T-cell (primary cell): ENCODE measurements at regions not wholly inside any gene's neighbourhood (a gene's known extent, or its start where the extent isn't known, plus 50 kb on each side); places are given as distances from the start of the nearest gene placed in this dataset.

ENCODE experiments used
- ATAC-seq, 4 experiments: fragments of 200-7000 bp in 3 of 4; fragments of 150-1000 bp in 1 of 4; cut with Tn5 transposase; replicated peaks in 1 of 4; 1 replicate in 3 of 4; 2 replicates in 1 of 4; pipeline ENCODE4 v1.10.0; 2021; ENCODE audit warnings: moderate library complexity in 3 of 4, mild to moderate bottlenecking in 2 of 4, moderate number of reproducible peaks in 1 of 4
- CTCF ChIA-PET, 2 donors: fragments of 300-600 bp; sonication (Branson Sonifier 250); formaldehyde crosslinking; loops; one replicate each; lab custom pipeline; 2022; ENCODE audit warnings: antibody characterized with exemption in 2 of 2; lab: Charles Lee
- POLR2A ChIA-PET, 2 donors: fragments of 300-600 bp; sonication (Branson Sonifier 250); formaldehyde crosslinking; loops; one replicate each; lab custom pipeline; 2022; ENCODE audit warnings: antibody characterized with exemption in 2 of 2; lab: Charles Lee
- DNase-seq, 35 experiments: peaks; one replicate each; pipeline versions ENCODE4 v3.0.0 to v3.0.0-alpha.2; 2013 to 2023
- H3K27ac ChIP-seq: one replicate; pipeline ENCODE4 v1.5.1; 2013; ENCODE audit warnings: low read length
- H3K27me3 ChIP-seq, 2 experiments: replicated peaks in 1 of 2; 1 replicate in 1 of 2; 2 replicates in 1 of 2; pipeline versions ENCODE4 v1.6.1 to v1.7.0; 2013; ENCODE audit warnings: low read length in 1 of 2, mixed read lengths in 1 of 2; ENCODE audit not compliant: control insufficient read depth in 2 of 2, insufficient read depth in 2 of 2; ENCODE audit errors: extremely low read depth in 1 of 2
- H3K36me3 ChIP-seq, 2 donors: 1 replicate in 1 of 2; 2 replicates in 1 of 2; pipeline versions ENCODE4 v1.6.1 to v1.7.0; 2013; ENCODE audit warnings: low read length in 1 of 2; ENCODE audit not compliant: control insufficient read depth in 2 of 2, insufficient read depth in 1 of 2; ENCODE audit errors: extremely low read depth in 1 of 2
- H3K4me1 ChIP-seq, 2 experiments: 1 replicate in 1 of 2; 2 replicates in 1 of 2; pipeline versions ENCODE4 v1.6.1 to v1.7.0; 2013; ENCODE audit warnings: low read length in 2 of 2, mixed read lengths in 1 of 2; ENCODE audit not compliant: insufficient read depth in 2 of 2, control insufficient read depth in 1 of 2; ENCODE audit errors: extremely low read depth in 1 of 2
- H3K4me3 ChIP-seq, 2 donors: 1 replicate in 1 of 2; 2 replicates in 1 of 2; pipeline versions ENCODE4 v1.5.1 to v1.7.0; 2013; ENCODE audit warnings: mild to moderate bottlenecking in 2 of 2, low read length in 1 of 2, moderate library complexity in 1 of 2; ENCODE audit not compliant: control insufficient read depth in 1 of 2; ENCODE audit errors: extremely low read depth in 1 of 2
- H3K9me3 ChIP-seq: 2 replicates; pipeline ENCODE4 v1.7.0; 2013
- H3K27ac Mint-ChIP-seq, 2 donors: one replicate each; pipeline ENCODE4 v1.8.0; 2020 to 2021; ENCODE audit warnings: mild to moderate bottlenecking in 2 of 2, mixed read lengths in 2 of 2
- H3K27me3 Mint-ChIP-seq, 2 donors: one replicate each; pipeline ENCODE4 v1.8.0; 2021 to 2022; ENCODE audit warnings: mixed read lengths in 2 of 2
- H3K36me3 Mint-ChIP-seq: one replicate; pipeline ENCODE4 v1.8.0; 2021; ENCODE audit warnings: mixed read lengths
- H3K4me1 Mint-ChIP-seq, 3 donors: one replicate each; pipeline ENCODE4 v1.8.0; 2020 to 2022; ENCODE audit warnings: mixed read lengths in 3 of 3, mild to moderate bottlenecking in 1 of 3
- H3K4me3 Mint-ChIP-seq, 3 donors: one replicate each; pipeline ENCODE4 v1.8.0; 2020 to 2022; ENCODE audit warnings: mild to moderate bottlenecking in 3 of 3, mixed read lengths in 3 of 3, moderate library complexity in 3 of 3
- H3K9me3 Mint-ChIP-seq, 3 donors: one replicate each; pipeline ENCODE4 v1.8.0; 2020 to 2022; ENCODE audit warnings: mixed read lengths in 3 of 3
- WGBS: methylation state at CpG from one replicate; pipeline ENCODE4 v1.1.5; 2013; ENCODE audit warnings: missing lambda C conversion rate; ENCODE audit not compliant: insufficient coverage; 5-methylcytosine and 5-hydroxymethylcytosine counted together

DNA sequence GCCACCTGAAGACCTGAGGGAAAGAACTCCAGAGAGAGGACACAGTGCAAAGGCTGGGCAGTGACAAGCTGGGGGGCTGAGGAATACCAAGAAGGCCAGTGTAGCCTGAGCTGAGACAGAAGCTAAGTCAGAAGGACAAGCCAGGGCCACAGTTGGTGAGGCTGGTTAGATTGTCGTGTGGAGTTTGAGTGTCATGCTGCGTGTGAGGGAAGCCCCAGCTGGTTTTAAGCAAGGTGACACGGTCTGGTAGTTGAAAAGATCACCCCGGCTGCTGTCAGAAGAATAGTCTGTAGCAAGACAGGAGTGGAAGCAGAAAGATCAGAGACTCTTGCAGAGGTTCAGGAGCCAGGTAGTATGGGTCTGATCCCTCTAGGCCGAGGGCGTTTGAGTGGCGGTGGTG lies 50.6 kb upstream of the RMDN2 start:
- 94% methylated on average over 7 of the region's 7 CpGs for WGBS
- Histone ChIP-seq H3K4me1 (no peaks in the 10 kb centered on the region), H3K27ac (no peak overlapping the region), H3K36me3 (no peaks in the 10 kb centered on the region), H3K9me3 (no peaks in the 10 kb centered on the region), H3K4me3 (no peak overlapping the region), H3K27me3 (peaks cover 0 to 15% of the 10 kb centered on the region in 2 experiments)
- ATAC-seq: no peak
- Mint-ChIP-seq H3K9me3 (no peaks in the 10 kb centered on the region), H3K4me1 (peaks cover 0 to 10% (median 8%) of the 10 kb centered on the region in 3 donors), H3K36me3 (no peaks in the 10 kb centered on the region), H3K4me3 (no peak overlapping the region), H3K27ac (no peak overlapping the region), H3K27me3 (peaks cover under 1 to 3% of the 10 kb centered on the region in 2 donors)
- ChIA-PET POLR2A (no interaction called here), CTCF (interaction anchor here (0.6 to 6.9 kb wide), 9 partner anchors 9 to 857 kb away, joined by 3 to 56 read pairs (median 3); no protein-coding TSS in a partner anchor)
- no peak for DNase-seq
